HL-60 (cell line): ENCODE measurements at regions not wholly inside any gene's neighbourhood (a gene's known extent, or its start where the extent isn't known, plus 50 kb on each side); places are given as distances from the start of the nearest gene placed in this dataset.
"Not testable (repeated sequence)": the region's sequence is repeated elsewhere in the genome, so short reads cannot be mapped to it uniquely, and the experiment has no call there.

Experiments
- DNase-seq, 2 experiments: peaks; one replicate each; pipeline ENCODE4 v3.0.0-alpha.2; 2010 to 2020; ENCODE audit warnings: low read depth in 1 of 2, low spot score in 1 of 2
- H3K27ac ChIP-seq: fragments of 250-450 bp; sonication (Bioruptor Pico); replicated peaks from 2 replicates; pipeline ENCODE4 v1.5.1; 2020; ENCODE audit warnings: mild to moderate bottlenecking, moderate library complexity
- H3K27me3 ChIP-seq: fragments of 250-450 bp; sonication (Bioruptor Pico); 2 replicates; pipeline ENCODE4 v1.5.1; 2021; ENCODE audit warnings: mild to moderate bottlenecking, moderate library complexity; ENCODE audit not compliant: insufficient read depth, poor library complexity, severe bottlenecking
- H3K4me3 ChIP-seq: replicated peaks from 2 replicates; pipeline ENCODE4 v1.5.1; 2011; ENCODE audit warnings: mild to moderate bottlenecking, control low read depth, low read length; ENCODE audit not compliant: insufficient read depth
- GABPA ChIP-seq: IDR thresholded peaks from 2 replicates; pipeline ENCODE4 v1.6.1; 2012; ENCODE audit warnings: low read depth
- POLR2AphosphoS5 ChIP-seq: IDR thresholded peaks from 2 replicates; pipeline ENCODE4 v1.6.1; 2012; ENCODE audit warnings: low read depth
- SPI1 ChIP-seq: IDR thresholded peaks from 2 replicates; pipeline ENCODE4 v1.6.1; 2012; ENCODE audit warnings: low read depth, mild to moderate bottlenecking, borderline replicate concordance
- TF ChIP-seq, protein P1 (sequence below): IDR thresholded peaks from one replicate; pipeline ENCODE4 v1.5.1; 2011; ENCODE audit warnings: low read length, control low read depth, inconsistent platforms; ENCODE audit not compliant: insufficient read depth
- TF ChIP-seq, protein P2 (sequence below): IDR thresholded peaks from 2 replicates; pipeline ENCODE4 v1.6.1; 2012; ENCODE audit warnings: low read depth; ENCODE audit not compliant: insufficient replicate concordance

DNA sequence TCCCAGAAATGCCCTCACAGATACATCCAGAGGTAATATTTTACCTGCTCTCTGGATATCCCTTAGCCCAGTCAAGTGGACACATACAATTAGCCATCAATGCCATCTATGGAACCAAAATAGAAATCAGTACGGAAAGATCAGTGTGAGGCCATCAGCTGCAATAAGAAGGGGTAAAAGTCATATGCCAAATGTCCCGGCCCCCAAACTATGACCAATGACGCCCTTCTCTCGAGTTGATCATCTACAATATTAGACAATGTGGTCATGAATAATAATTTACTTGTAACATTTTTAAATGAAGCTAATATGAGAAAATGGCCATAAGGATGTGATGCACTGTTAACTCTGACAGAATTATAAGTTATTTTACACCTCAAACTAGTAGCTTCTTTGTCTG lies 588.9 kb downstream of the POM121L12 start:
- no peak for DNase-seq
- TF ChIP-seq GABPA (no peak), SPI1 (no peak), POLR2AphosphoS5 (no peak)
- TF ChIP-seq, protein P1, sequence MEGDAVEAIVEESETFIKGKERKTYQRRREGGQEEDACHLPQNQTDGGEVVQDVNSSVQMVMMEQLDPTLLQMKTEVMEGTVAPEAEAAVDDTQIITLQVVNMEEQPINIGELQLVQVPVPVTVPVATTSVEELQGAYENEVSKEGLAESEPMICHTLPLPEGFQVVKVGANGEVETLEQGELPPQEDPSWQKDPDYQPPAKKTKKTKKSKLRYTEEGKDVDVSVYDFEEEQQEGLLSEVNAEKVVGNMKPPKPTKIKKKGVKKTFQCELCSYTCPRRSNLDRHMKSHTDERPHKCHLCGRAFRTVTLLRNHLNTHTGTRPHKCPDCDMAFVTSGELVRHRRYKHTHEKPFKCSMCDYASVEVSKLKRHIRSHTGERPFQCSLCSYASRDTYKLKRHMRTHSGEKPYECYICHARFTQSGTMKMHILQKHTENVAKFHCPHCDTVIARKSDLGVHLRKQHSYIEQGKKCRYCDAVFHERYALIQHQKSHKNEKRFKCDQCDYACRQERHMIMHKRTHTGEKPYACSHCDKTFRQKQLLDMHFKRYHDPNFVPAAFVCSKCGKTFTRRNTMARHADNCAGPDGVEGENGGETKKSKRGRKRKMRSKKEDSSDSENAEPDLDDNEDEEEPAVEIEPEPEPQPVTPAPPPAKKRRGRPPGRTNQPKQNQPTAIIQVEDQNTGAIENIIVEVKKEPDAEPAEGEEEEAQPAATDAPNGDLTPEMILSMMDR: no peak
- TF ChIP-seq, protein P2, sequence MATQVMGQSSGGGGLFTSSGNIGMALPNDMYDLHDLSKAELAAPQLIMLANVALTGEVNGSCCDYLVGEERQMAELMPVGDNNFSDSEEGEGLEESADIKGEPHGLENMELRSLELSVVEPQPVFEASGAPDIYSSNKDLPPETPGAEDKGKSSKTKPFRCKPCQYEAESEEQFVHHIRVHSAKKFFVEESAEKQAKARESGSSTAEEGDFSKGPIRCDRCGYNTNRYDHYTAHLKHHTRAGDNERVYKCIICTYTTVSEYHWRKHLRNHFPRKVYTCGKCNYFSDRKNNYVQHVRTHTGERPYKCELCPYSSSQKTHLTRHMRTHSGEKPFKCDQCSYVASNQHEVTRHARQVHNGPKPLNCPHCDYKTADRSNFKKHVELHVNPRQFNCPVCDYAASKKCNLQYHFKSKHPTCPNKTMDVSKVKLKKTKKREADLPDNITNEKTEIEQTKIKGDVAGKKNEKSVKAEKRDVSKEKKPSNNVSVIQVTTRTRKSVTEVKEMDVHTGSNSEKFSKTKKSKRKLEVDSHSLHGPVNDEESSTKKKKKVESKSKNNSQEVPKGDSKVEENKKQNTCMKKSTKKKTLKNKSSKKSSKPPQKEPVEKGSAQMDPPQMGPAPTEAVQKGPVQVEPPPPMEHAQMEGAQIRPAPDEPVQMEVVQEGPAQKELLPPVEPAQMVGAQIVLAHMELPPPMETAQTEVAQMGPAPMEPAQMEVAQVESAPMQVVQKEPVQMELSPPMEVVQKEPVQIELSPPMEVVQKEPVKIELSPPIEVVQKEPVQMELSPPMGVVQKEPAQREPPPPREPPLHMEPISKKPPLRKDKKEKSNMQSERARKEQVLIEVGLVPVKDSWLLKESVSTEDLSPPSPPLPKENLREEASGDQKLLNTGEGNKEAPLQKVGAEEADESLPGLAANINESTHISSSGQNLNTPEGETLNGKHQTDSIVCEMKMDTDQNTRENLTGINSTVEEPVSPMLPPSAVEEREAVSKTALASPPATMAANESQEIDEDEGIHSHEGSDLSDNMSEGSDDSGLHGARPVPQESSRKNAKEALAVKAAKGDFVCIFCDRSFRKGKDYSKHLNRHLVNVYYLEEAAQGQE: no peak
- H3K27me3 ChIP-seq: no peaks in the 10 kb centered on the region
- no peak overlapping the region for H3K4me3 ChIP-seq
- H3K27ac ChIP-seq: no peak overlapping the region

DNA sequence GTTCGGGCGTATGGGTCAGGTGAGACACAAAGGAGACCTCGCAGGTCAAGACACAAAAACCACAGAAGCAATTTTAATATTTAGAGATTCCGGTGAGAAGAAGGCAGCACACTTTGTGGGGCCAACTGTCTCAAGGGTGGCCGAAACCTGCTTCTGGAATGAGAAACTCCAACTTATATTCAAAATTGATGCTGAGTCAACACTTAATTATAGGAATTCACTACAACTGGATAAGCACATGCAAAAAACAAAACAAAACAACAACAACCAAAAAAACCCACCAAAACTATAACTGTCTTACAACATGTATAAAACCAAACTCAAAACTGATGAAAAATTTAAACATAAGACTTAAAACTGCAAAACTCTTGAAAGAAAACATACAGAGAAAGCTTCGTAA lies 593.3 kb downstream of the POM121L12 start:
- Histone ChIP-seq H3K27ac (no peak overlapping the region), H3K4me3 (no peak overlapping the region)
- TF ChIP-seq SPI1: no peak
- TF ChIP-seq, protein P2: no peak
- TF ChIP-seq, protein P1: no peak
- TF ChIP-seq POLR2AphosphoS5: no peak
- TF ChIP-seq GABPA: no peak

DNA sequence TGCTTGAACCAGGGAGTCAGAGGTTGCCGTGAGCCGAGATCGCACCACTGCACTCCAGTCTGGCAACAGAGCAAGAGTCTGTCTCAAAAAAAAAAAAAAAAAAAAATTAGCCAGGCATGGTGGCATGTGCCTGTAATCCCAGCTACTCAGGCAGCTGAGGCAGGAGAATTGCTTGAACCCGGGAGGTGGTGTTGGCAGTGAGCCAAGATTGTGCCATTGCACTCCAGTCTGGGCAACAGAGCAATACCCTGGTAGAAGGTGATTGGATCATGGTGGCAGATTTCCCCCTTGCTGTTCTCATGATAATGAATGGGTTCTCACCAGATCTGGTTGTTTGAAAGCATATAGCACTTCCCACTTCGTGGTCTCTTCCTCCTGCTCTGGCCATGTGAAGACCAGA lies 599.8 kb downstream of the POM121L12 start:
- H3K27ac ChIP-seq, H3K4me3 ChIP-seq, H3K27me3 ChIP-seq, DNase-seq: not testable (repeated sequence)

More for the DNA sequence above, 593.3 kb downstream of the POM121L12 start:
- no peaks in the 10 kb centered on the region for H3K27me3 ChIP-seq
- no peak for DNase-seq

DNA sequence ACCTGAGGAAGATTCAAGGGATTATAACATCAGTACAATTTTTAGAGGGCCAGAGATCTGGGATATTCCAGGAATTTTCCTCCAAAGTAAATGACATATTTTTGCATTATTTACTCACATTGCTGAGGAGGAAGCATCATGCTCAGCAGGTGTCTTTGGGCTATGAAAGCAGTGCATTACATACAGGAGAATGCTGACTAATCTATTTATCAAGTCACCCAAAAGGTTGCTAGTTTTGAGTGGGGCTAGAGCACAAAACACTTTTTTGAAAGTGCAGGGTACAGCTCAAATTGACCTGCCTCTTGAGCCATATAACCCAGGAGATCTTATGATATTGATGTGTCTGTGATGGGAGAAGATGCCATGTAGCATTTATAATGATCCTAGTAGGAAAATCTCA lies 603.1 kb downstream of the POM121L12 start:
- H3K27ac ChIP-seq: no peak overlapping the region
- TF ChIP-seq, protein P2: no peak
- TF ChIP-seq GABPA (no peak), POLR2AphosphoS5 (no peak), SPI1 (no peak)
- TF ChIP-seq, protein P1: no peak
- no peak for DNase-seq
- H3K4me3 ChIP-seq: no peak overlapping the region
- no peaks in the 10 kb centered on the region for H3K27me3 ChIP-seq
